HG02610 (cell line): ENCODE measurements at regions not wholly inside any gene's neighbourhood (a gene's known extent, or its start where the extent isn't known, plus 50 kb on each side); places are given as distances from the start of the nearest gene placed in this dataset.

Source experiments
- ATAC-seq: cut with Tn5 transposase; IDR thresholded peaks from one replicate; pipeline ENCODE4 v1.9.1; 2021; ENCODE audit warnings: mild to moderate bottlenecking, moderate library complexity; ENCODE audit not compliant: unreplicated experiment

- ATAC-seq: no peak
Observed at GRCh38 chr12:23060161-23060560, 435.2 kb downstream of the ETNK1 start.

- no peak for ATAC-seq
Observed at GRCh38 chr12:23063206-23063605, 438.2 kb downstream of the ETNK1 start.

- ATAC-seq: no peak
Observed at GRCh38 chr12:23066095-23066494, 441.1 kb downstream of the ETNK1 start.

GRCh38 chr12:23083267-23083666 lies 458.3 kb downstream of the ETNK1 start:
- peak; percentile 94 for ATAC-seq

DNA sequence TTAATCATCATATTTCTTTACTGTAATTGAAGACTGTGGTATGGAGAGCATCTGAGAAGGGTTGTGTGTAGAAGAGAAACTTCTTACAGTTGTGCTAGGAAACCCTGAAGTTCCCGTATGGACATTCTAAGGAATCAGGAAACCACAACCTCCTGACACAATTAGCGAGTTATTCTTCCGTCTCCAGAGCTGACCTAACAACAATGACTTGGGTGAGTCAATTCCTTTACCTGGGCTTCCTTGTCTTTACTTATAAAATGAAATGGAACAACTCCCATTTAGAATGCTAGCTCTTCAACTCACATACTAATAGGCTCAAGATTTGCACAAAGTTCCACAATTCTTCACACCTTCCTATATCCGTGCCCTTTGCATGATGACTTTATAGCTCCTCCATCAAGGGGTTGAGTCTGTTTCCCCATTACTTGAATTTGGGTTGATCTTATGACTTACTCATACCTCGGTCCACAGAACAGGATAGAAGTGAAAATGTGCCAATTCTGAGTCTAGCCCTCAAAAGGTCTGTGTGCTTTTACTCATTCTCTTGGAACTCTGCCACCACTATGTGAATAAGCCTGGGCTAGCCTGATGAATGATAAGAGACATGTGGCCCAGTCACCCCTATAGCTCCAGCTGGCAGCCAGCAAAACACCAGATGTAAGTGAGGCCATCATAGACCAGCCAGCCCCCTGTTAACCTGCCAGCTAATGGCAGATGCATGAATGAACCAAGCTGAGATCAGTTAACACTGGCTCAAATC lies 459.4 kb downstream of the ETNK1 start:
- no peak for ATAC-seq

GRCh38 chr12:23088594-23088993 lies 463.6 kb downstream of the ETNK1 start:
- ATAC-seq: no peak

- no peak for ATAC-seq
Observed at GRCh38 chr12:23093488-23093887, 468.5 kb downstream of the ETNK1 start.

DNA sequence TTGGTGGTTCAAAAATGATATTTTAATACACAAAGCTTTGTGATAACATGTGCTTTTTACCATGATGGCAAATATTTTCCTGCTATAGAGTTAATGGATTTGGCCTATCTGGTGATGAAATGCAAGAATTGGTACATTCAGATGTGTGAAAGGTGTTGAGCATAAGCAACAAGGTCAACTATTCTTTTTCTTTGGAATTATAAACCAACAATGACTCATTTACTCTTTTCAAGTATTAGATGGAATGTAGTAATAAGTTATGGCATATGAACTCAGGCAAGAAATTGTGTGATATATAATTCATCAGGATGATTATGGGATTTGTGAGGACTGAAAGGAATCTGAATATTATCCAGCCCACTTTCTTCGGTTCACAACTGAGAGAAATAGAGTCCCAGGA lies 471.4 kb downstream of the ETNK1 start:
- no peak for ATAC-seq

DNA sequence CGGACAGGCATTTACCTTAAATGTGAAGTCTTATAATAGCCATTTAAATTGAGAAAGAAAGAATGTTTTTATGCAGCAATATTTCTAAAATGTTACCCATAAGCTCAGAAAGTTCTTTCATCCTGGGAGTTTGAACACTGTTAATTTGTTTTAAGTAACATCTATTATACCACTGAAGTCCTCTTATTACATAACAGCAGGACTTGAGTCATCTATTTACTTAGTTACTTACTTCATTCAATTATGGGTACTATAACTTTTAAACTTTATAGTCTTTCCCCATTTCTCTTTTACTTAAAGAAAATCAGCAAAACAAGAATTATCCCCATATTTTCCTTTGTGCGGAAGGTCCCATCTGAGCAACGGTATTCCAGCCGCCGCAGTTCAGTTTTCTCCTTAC lies 473.1 kb downstream of the ETNK1 start:
- no peak for ATAC-seq

GRCh38 chr12:23098517-23098916 lies 473.5 kb downstream of the ETNK1 start:
- ATAC-seq: no peak

DNA sequence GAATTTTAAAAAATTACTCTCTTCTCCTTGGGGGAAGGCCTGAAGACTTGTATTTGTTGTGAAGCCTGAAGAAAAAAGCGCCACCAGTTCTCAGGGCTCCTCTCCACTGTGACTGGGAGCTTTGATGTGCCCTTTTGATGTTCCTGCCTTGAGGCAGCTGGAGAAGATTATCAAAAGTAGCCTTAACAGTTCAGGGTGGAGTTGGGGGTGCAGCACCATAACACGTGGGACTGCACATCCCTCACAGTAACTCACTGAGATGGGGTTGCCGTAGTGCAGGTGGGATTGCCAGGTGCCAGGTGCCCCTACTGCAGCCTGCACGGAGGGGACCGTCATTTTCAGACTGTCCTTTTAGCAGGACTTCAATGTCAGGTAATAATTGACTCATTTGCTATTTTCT lies 474.1 kb downstream of the ETNK1 start:
- no peak for ATAC-seq

DNA sequence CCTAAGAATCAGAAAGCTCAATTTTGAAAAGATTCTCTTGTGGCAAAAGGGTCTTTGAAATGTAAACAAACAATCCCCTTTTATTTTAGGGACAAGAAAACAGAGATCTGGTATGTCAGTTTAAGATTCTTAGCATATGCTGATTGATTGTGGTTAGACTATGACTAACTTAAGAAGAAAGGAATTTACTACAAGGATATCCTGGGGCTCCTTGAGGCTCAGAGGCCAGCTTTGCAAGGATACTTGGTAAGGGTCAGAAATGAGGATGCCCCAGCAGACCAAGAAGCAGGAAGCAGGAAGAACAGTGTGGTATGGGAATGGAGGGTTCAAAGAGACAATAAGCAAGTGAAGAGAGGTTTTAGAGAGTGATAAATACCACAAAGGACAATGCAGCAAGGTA lies 474.6 kb downstream of the ETNK1 start:
- no peak for ATAC-seq

DNA sequence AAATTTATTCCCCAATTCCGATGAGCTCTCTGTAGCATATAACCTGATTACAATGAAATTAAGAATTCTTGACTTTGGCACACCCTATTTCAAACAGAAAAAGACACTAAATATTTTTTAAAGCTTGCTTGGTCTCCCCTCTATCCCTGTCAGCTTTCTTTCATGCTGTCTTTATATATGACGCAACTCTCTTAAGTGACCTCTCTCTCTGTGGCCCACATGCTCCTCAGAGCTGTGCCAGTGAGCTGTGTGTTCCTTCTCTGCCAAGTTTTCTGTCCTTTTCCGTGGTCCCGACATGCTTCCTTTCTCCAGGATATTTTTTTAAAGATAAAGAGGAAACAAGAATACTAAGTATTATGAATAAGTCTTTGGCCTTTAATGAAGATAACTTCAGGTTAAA lies 484.0 kb downstream of the ETNK1 start:
- ATAC-seq: no peak

DNA sequence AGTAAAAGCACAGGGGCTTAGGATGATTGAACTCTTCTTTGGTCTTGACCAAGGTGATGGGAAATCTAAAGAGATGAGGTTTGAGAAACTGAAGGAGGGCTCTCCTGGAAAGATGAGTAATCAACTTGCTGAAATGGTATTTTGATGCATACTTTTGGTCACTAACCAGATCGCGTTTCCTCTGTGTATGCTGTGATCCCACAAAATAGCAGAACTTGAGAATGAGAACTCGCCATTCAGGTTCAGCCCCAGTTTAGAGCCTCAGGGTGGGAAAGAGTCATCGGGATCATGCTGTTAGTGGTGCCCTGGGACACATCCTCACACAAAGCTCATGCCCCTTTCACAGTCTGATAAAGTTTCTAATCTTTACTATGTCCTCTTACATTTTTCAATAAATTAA lies 488.8 kb downstream of the ETNK1 start:
- no peak for ATAC-seq

DNA sequence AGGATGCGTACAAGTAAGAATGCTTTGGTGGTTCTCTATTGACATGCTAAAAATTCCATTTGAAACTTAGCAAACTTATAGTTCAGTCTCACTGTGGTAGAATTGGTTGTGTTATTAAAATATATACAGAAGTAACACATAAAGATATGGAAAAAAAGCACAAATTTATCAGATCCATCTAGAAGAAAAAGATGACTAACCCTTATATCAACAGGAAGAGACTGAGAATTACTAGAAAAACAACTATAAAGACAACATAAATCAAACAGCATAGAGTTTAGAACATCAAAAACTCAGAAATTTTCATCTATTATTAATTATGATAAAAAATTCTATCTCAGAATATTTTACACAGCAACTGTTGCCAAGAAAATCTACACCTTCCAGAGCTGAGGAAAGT lies 491.0 kb downstream of the ETNK1 start:
- no peak for ATAC-seq

GRCh38 chr12:23126794-23127193 lies 501.8 kb downstream of the ETNK1 start:
- ATAC-seq: no peak

GRCh38 chr12:23127701-23128100 lies 502.7 kb downstream of the ETNK1 start:
- no peak for ATAC-seq

DNA sequence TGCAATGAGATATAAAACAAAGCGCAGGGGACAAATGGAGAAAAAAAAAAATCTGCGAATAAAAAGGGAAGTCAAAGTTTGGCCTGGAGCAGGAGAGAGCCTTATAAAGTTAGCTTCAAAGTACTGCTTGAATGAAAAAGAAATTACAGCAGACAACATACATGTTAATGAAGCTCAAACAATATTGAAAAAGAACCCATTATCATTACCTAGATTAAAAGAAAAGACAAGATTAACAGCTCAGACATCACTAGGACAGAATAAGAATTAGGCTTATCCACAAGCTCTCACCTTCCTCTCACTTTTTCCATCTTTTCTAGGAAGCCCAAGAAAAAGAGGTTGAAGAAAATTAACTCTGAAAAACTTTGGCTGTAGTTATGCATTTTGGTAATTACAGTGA lies 503.5 kb downstream of the ETNK1 start:
- ATAC-seq: no peak

DNA sequence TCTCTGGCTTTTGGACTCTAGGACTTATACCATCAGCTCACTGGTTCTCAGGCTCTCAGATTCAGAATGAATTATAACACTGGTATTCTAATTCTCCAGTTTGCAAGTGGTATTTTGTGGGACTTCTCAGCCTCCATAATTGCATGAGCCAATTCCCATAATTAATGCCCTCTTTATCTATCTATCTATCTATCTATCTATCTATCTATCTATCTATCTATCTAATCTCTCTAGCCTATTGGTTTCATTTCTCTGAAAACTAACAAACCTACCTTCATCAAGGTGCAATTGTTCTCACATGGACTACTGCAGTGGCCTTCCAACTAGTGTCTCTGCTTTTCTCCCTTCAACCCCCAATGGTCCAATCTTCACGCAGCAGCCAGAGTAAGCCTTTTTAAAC lies 507.4 kb downstream of the ETNK1 start:
- ATAC-seq: no peak

GRCh38 chr12:23133471-23133870 lies 508.5 kb downstream of the ETNK1 start:
- no peak for ATAC-seq

DNA sequence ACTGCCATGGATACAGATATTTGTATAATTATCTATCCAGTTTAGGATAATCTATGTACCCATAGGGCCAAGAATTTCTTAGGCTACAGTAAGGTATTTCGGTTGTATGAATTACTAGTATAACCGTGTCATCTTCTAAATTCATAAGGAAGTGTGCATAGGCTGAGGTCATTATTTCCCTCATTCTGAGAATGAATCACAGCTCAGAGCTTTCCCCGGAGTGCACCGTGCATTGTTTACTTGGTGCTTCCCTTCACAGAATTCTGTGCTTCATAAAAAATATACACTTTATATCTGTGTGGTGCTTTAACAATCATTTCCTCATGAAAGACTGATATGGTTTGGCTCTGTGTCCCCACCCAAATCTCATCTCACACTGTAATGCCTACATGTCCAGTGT lies 514.1 kb downstream of the ETNK1 start:
- no peak for ATAC-seq

GRCh38 chr12:23140710-23141109 lies 515.7 kb downstream of the ETNK1 start:
- ATAC-seq: no peak

GRCh38 chr12:23141335-23141734 lies 516.4 kb downstream of the ETNK1 start:
- no peak for ATAC-seq
